Right atrium auricular region (tissue), 2 donors: ENCODE measurements at regions not wholly inside any gene's neighbourhood (a gene's known extent, or its start where the extent isn't known, plus 50 kb on each side); places are given as distances from the start of the nearest gene placed in this dataset.

Experiments
- DNase-seq: peaks from one replicate; pipeline ENCODE4 v3.0.0-alpha.2; 2019; ENCODE audit warnings: low spot score
- H3K27ac ChIP-seq, 2 donors: fragments of 200-600 bp; sonication (generic); 1 replicate in 1 of 2; 2 replicates in 1 of 2; pipeline ENCODE4 v1.5.1; 2016 to 2019
- H3K27me3 ChIP-seq, 2 donors: fragments of 200-600 bp; sonication (generic); one replicate each; pipeline versions ENCODE4 v1.5.1 to v1.6.0; 2017 to 2019
- H3K36me3 ChIP-seq: fragments of 200-600 bp; sonication (generic); one replicate; pipeline ENCODE4 v1.5.1; 2016
- H3K4me1 ChIP-seq, 2 donors: fragments of 200-600 bp; sonication (generic); one replicate each; pipeline versions ENCODE4 v1.5.1 to v1.6.0; 2017 to 2019
- H3K4me3 ChIP-seq, 2 donors: fragments of 200-600 bp; sonication (generic); 1 replicate in 1 of 2; 2 replicates in 1 of 2; pipeline ENCODE4 v1.5.1; 2017 to 2019; ENCODE audit warnings: mild to moderate bottlenecking in 1 of 2, moderate library complexity in 1 of 2
- H3K9me3 ChIP-seq, 2 donors: fragments of 200-600 bp; sonication (generic); one replicate each; pipeline ENCODE4 v1.5.1; 2019
- CTCF ChIP-seq, 2 donors: fragments of 200-600 bp; sonication (generic); IDR thresholded peaks; one replicate each; pipeline ENCODE4 v1.5.1; 2019; ENCODE audit warnings: antibody characterized with exemption in 2 of 2

GRCh38 chr5:88399561-88399960 is 130.9 kb upstream of the TMEM161B start:
- Histone ChIP-seq H3K4me1 (peaks cover 0 to 7% of the 10 kb centered on the region in 2 donors), H3K27ac (no peak overlapping the region), H3K36me3 (no peaks in the 10 kb centered on the region), H3K9me3 (no peaks in the 10 kb centered on the region), H3K4me3 (no peak overlapping the region), H3K27me3 (no peaks in the 10 kb centered on the region)
- DNase-seq: no peak
- TF ChIP-seq CTCF (IDR thresholded peaks at IDR 0.05): no peak

GRCh38 chr5:88398316-88398715 is 129.7 kb upstream of the TMEM161B start:
- Histone ChIP-seq H3K4me3 (no peak overlapping the region), H3K9me3 (no peaks in the 10 kb centered on the region), H3K27ac (no peak overlapping the region), H3K27me3 (no peaks in the 10 kb centered on the region), H3K4me1 (peaks cover 0 to 7% of the 10 kb centered on the region in 2 donors), H3K36me3 (no peaks in the 10 kb centered on the region)
- DNase-seq: no peak
- no peak for TF ChIP-seq CTCF (IDR thresholded peaks at IDR 0.05)

DNA sequence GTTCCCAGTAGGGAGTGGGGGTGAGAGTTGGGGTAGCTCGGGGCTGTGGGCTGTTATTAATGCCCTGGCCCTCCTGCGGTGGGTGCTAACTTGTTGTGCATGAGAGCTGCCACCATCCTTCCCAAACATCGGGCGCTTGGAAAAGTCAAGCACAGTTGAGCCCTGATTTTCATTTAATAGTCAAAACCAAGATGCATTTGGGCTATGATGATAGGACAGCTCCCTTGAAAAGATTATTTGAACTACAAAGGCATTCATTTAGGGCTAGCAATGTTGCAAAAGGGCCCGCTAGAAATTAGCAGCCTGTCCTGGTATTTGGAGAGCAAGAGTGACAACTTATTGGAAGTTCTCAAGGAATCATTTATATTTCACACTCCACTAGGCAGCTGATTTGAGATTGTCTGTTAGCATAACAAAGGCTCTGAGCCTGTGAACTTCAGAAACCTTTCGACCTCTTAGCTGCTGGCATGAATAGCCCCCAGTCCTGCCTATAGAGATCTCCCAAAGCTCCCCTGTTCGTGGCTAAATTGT is 128.2 kb upstream of the TMEM161B start:
- DNase-seq: no peak
- Histone ChIP-seq H3K27ac (no peak overlapping the region), H3K27me3 (no peaks in the 10 kb centered on the region), H3K36me3 (no peaks in the 10 kb centered on the region), H3K4me3 (peak overlapping the region in 1 of 2 donors; percentile 38), H3K9me3 (no peaks in the 10 kb centered on the region), H3K4me1 (peaks cover 0 to 6% of the 10 kb centered on the region in 2 donors)
- TF ChIP-seq CTCF (IDR thresholded peaks at IDR 0.05): no peak

DNA sequence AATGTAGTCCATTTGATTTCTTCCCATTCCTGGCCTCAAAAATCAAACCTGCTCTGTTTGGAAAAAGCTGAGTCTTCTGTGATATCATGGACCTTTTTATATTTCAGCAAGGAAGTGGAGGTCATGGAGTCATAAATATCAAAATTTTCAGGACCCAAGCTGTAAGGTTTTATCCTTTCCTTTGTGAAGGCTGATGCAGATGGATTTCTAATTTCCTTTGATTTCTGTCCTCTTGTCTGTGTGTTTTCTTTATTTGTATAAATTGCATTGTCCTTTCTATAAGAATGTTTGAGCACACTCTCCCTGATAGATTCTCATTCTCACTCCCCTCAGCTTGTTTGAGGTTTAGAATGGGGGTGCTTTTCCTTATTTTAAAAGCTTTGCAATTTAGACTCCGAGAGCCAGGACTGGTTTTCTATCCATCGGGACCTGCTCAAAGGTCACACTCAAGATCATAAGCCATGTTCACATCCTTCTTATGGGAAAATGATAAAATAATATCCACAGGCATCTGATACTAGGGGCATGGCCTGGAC is 127.4 kb upstream of the TMEM161B start:
- Histone ChIP-seq H3K9me3 (no peaks in the 10 kb centered on the region), H3K4me1 (no peaks in the 10 kb centered on the region), H3K4me3 (no peak overlapping the region), H3K36me3 (no peaks in the 10 kb centered on the region), H3K27me3 (no peaks in the 10 kb centered on the region), H3K27ac (no peak overlapping the region)
- no peak for DNase-seq
- TF ChIP-seq CTCF (IDR thresholded peaks at IDR 0.05): no peak

DNA sequence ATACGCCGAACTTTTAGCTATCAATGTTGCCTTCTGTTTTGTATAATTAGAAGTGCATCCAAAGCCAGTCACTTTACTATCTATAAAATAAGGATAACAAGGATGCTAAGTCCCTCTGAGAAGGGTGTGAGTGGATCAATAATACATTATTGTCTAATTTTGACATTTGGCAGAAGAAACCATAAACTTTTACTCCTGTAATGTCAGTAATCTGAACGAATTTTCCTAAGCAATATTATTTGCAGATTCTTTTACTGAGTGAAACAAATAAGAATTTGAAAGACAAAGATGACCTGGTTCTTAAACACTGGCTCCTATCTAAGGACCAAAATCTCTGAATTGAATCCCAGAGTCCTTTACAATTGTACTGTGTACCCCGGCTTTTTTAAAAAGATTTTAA is 126.6 kb upstream of the TMEM161B start:
- Histone ChIP-seq H3K9me3 (no peaks in the 10 kb centered on the region), H3K4me1 (no peaks in the 10 kb centered on the region), H3K4me3 (no peak overlapping the region), H3K36me3 (no peaks in the 10 kb centered on the region), H3K27me3 (no peaks in the 10 kb centered on the region), H3K27ac (no peak overlapping the region)
- TF ChIP-seq CTCF (IDR thresholded peaks at IDR 0.05): no peak
- DNase-seq: no peak
